ENCODE measurements at regions not wholly inside any gene's neighbourhood (a gene's known extent, or its start where the extent isn't known, plus 50 kb on each side); places are given as distances from the start of the nearest gene placed in this dataset.

DNA sequence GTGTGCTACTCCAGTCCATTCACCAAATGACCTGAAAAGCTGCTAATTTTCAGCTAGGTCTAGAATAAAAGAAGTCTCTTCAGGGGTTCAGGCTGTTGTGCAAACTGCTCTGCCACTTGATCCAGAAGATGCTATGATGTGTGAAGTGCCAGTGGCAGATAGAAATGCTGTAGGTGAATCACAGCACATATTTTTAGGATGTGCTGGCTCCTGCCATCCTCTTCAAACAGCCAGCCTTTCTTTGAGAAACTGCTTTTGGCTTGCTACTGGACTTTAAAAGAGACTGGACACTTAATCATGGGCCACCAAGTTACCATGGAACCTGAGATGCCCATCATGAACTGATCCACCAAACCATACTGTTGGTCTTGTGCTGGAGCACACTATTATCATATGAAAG is 322.1 kb downstream of the EN1 start:
- no peak for DNase-seq
- TF ChIP-seq, protein P1, sequence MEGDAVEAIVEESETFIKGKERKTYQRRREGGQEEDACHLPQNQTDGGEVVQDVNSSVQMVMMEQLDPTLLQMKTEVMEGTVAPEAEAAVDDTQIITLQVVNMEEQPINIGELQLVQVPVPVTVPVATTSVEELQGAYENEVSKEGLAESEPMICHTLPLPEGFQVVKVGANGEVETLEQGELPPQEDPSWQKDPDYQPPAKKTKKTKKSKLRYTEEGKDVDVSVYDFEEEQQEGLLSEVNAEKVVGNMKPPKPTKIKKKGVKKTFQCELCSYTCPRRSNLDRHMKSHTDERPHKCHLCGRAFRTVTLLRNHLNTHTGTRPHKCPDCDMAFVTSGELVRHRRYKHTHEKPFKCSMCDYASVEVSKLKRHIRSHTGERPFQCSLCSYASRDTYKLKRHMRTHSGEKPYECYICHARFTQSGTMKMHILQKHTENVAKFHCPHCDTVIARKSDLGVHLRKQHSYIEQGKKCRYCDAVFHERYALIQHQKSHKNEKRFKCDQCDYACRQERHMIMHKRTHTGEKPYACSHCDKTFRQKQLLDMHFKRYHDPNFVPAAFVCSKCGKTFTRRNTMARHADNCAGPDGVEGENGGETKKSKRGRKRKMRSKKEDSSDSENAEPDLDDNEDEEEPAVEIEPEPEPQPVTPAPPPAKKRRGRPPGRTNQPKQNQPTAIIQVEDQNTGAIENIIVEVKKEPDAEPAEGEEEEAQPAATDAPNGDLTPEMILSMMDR (IDR thresholded peaks at IDR 0.05): no peak
- H3K27me3 ChIP-seq: no peaks in the 10 kb centered on the region
- H3K4me3 ChIP-seq: no peak overlapping the region
- intact Hi-C loops (cut with DNase I; ENCODE audit: low total_unique reads): no loop called here
- H3K9me3 ChIP-seq: peaks cover 0 to 12% (median 0%) of the 10 kb centered on the region in 3 donors
- H3K36me3 ChIP-seq: no peaks in the 10 kb centered on the region
- no peak overlapping the region for H3K27ac ChIP-seq
- no peaks in the 10 kb centered on the region for H3K4me1 ChIP-seq

DNA sequence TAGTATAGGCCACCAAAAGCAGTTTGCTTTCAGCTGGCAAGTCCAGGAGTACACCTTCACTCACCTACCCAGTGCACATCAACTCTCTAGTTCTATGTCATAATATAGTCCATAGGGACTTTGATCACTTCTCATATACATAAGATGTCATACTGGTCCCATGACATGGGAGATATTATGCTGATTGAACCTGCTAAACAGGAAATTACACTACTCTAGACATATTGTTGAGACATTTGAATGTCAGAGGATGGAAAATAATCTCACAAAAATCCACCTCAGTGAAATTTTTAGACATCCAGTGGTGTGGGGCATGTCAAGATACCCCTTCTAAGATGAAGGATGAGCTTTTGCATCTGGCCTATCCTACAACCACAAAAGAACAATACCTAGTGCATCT is 322.5 kb downstream of the EN1 start:
- no peak overlapping the region for H3K27ac ChIP-seq
- peaks cover 0 to 12% (median 0%) of the 10 kb centered on the region in 3 donors for H3K9me3 ChIP-seq
- H3K4me1 ChIP-seq: no peaks in the 10 kb centered on the region
- H3K4me3 ChIP-seq: no peak overlapping the region
- H3K27me3 ChIP-seq: no peaks in the 10 kb centered on the region
- TF ChIP-seq, protein P1 (IDR thresholded peaks at IDR 0.05): no peak
- DNase-seq: no peak
- H3K36me3 ChIP-seq: no peaks in the 10 kb centered on the region
- intact Hi-C loops (cut with DNase I; ENCODE audit: low total_unique reads): no loop called here

DNA sequence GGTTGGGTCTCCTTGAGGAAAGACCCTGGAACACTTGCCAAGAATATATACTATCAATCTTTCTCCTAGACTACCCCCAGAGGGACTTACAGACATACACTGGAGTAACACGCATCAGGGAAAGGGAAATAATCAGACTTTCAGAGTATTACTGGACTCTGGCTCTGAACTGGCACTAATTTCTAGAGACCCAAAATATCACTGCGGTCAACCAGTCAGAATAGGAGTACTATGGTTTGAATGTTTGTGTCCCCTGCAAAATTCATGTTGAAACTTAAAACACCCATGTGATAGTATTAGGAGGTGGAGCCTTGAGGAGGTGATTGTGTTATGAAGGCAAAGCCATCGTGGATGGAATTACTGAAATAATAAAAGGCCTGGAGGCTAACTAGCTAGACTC is 323.7 kb downstream of the EN1 start:
- Histone ChIP-seq H3K4me1 (no peaks in the 10 kb centered on the region), H3K27ac (no peak overlapping the region), H3K27me3 (no peaks in the 10 kb centered on the region), H3K4me3 (no peak overlapping the region), H3K36me3 (no peaks in the 10 kb centered on the region), H3K9me3 (peaks cover 0 to 12% (median 0%) of the 10 kb centered on the region in 3 donors)
- intact Hi-C loops (cut with DNase I; ENCODE audit: low total_unique reads): no loop called here
- TF ChIP-seq, protein P1 (IDR thresholded peaks at IDR 0.05): no peak
- no peak for DNase-seq

DNA sequence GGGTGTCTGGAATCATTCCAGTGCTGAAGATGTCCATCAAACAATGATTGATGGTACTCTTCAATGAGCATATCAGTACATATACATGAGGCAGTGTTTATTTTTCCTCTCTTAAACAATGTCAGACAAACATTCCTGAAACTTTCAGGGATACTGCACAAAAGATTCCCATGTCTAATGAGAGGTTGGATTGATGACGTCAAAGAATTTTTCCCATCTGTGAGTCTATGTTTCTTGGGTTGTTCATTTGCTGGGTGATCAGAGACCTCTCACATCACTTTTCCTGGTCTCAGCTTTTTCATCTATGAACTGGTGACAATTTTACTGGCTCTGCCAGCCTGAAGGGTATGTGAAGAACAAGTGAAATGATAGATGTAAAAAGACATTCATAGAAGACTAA is 325.5 kb downstream of the EN1 start:
- no peak for DNase-seq
- Histone ChIP-seq H3K27ac (no peak overlapping the region), H3K27me3 (no peaks in the 10 kb centered on the region), H3K36me3 (no peaks in the 10 kb centered on the region), H3K4me3 (no peak overlapping the region), H3K4me1 (no peaks in the 10 kb centered on the region), H3K9me3 (peaks cover 0 to 12% (median 0%) of the 10 kb centered on the region in 3 donors)
- intact Hi-C loops (cut with DNase I; ENCODE audit: low total_unique reads): no loop called here
- TF ChIP-seq, protein P1 (IDR thresholded peaks at IDR 0.05): no peak

DNA sequence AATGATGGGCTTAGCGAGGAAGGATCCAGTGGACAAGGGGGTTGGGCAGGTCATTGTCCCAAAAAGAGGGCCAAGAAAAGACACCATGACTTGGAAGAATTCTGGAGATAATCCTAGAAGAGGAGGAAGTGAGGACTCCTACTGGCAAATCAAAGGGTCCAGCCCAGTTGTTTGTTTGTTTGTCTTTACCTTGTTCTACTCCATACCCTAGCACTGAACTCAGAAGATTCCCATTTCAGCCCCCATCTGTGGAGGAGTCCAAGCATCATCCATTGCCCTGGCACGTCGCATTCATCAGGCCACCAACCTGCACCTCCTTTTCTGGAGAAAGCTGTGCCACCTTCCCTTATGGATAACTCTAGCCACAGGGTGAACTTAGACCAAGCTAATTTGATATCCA is 326.2 kb downstream of the EN1 start:
- Histone ChIP-seq H3K36me3 (no peaks in the 10 kb centered on the region), H3K4me1 (no peaks in the 10 kb centered on the region), H3K4me3 (no peak overlapping the region), H3K27ac (no peak overlapping the region), H3K27me3 (no peaks in the 10 kb centered on the region), H3K9me3 (peaks cover 0 to 12% (median 0%) of the 10 kb centered on the region in 3 donors)
- DNase-seq: no peak
- TF ChIP-seq, protein P1 (IDR thresholded peaks at IDR 0.05): no peak
- intact Hi-C loops (cut with DNase I; ENCODE audit: low total_unique reads): no loop called here

DNA sequence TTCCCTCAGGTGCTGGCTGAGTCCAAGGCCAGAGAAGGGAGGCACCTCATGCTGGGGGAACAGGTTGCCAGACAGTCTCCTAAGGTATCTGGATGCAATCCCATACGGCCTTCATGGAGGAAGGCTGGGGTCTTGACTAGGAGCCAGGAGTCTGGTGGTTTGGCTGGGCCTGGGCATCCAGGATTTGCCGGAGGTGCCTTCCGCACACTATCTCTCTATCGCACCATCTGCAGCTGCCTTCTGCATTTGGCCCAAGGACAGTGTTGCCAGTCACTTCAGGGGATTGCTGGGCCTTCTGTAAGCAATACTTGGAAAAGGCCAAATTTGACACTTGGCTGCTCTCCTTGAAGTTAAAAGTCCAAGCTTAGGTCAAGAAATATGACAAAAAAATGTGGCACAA is 327.2 kb downstream of the EN1 start:
- H3K4me3 ChIP-seq: no peak overlapping the region
- peaks cover 0 to 12% (median 0%) of the 10 kb centered on the region in 3 donors for H3K9me3 ChIP-seq
- DNase-seq: no peak
- H3K4me1 ChIP-seq: no peaks in the 10 kb centered on the region
- no peaks in the 10 kb centered on the region for H3K36me3 ChIP-seq
- H3K27ac ChIP-seq: no peak overlapping the region
- TF ChIP-seq, protein P1 (IDR thresholded peaks at IDR 0.05): no peak
- H3K27me3 ChIP-seq: no peaks in the 10 kb centered on the region
- intact Hi-C loops (cut with DNase I; ENCODE audit: low total_unique reads): no loop called here

All from tibial artery (tissue), 4 donors.